GM12874 (cell line): ENCODE measurements at regions not wholly inside any gene's neighbourhood (a gene's known extent, or its start where the extent isn't known, plus 50 kb on each side); places are given as distances from the start of the nearest gene placed in this dataset.

Experiments
- TF ChIP-seq, protein P1 (sequence below): IDR thresholded peaks from 2 replicates; pipeline ENCODE4 v1.5.1; 2011; ENCODE audit warnings: low read depth, mild to moderate bottlenecking, control low read depth, low read length, moderate library complexity; ENCODE audit not compliant: insufficient read depth

DNA sequence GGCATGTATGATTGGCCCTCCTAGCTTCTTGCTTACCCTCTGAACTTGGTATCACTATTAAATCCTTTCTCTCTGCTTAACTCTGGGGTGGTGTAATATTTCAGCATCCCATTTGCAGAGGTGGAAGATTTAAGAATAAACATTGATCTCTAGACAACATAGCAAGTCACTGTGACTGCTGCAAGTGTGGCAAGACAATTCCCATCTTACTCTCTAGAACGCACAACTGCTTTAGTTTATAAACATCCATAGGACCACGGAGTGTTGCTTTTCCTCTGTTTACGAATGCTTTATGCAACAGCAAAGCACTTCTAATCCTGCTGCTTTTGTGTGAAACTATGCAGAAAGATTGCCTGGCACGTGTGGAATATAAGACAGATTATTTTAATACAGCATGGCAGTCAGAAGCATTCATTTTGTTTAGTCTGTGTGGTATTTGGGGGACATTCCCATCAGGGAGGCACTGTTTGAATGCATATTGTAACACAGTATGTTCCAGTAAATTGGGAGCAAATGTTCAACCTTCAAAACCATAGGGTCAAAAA, 338.9 kb upstream of the TMCO5A start:
- TF ChIP-seq, protein P1, sequence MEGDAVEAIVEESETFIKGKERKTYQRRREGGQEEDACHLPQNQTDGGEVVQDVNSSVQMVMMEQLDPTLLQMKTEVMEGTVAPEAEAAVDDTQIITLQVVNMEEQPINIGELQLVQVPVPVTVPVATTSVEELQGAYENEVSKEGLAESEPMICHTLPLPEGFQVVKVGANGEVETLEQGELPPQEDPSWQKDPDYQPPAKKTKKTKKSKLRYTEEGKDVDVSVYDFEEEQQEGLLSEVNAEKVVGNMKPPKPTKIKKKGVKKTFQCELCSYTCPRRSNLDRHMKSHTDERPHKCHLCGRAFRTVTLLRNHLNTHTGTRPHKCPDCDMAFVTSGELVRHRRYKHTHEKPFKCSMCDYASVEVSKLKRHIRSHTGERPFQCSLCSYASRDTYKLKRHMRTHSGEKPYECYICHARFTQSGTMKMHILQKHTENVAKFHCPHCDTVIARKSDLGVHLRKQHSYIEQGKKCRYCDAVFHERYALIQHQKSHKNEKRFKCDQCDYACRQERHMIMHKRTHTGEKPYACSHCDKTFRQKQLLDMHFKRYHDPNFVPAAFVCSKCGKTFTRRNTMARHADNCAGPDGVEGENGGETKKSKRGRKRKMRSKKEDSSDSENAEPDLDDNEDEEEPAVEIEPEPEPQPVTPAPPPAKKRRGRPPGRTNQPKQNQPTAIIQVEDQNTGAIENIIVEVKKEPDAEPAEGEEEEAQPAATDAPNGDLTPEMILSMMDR: no peak

DNA sequence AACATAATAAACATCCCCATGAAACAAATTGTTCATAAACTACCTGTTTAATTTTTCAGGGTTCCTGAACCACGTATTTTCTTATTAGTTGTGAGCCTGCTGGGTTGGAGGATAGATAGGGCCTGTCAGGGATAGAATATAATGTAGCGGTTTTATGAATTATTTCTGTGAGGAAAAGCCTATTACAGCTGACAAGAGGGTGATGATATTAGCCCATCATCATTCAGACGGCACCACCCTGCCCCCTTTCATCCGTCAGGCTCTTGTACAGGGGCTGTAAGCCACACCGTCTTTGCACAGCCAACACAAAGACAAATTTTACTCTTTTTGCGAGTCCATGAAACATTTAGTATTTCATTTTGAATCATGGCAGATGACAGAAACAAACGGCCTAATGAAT, 335.3 kb upstream of the TMCO5A start:
- TF ChIP-seq, protein P1: no peak

DNA sequence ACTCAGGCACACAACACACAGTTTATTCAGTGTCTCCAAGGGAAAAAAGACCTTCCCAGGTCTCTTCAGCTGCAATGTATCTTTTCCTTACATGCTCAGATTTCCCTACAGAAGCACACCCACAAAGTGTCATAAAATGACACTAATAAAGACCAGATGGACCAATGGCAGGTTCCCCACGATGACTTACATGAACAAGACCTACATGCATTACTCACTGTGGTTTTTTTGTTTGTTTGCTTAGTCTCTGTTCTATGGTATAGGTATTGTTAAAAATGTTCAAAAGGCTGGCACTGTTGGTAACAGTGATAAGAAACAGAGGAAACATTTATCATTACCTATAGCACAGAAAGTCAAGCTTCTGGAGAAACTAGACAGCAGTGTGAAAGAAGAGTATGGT, 318.2 kb upstream of the TMCO5A start:
- TF ChIP-seq, protein P1: no peak

DNA sequence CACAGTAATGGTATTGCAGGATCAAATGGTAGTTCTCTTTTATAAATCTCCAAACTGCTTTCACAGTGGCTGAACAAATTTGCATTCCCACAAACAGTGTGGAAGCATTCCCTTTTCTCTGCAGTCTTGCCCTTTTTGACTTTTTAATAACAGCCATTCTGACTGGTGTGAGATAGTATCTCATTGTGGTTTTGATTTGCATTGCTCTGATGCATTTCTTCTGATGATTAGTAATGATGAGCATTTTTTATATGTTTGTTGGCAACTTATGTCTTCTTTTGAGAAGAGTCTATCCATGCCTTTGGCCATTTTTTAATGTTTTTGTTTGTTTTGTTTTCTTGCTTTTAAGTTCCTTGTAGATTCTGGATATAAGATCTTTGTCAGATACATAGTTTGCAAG, 316.1 kb upstream of the TMCO5A start:
- TF ChIP-seq, protein P1: no peak

DNA sequence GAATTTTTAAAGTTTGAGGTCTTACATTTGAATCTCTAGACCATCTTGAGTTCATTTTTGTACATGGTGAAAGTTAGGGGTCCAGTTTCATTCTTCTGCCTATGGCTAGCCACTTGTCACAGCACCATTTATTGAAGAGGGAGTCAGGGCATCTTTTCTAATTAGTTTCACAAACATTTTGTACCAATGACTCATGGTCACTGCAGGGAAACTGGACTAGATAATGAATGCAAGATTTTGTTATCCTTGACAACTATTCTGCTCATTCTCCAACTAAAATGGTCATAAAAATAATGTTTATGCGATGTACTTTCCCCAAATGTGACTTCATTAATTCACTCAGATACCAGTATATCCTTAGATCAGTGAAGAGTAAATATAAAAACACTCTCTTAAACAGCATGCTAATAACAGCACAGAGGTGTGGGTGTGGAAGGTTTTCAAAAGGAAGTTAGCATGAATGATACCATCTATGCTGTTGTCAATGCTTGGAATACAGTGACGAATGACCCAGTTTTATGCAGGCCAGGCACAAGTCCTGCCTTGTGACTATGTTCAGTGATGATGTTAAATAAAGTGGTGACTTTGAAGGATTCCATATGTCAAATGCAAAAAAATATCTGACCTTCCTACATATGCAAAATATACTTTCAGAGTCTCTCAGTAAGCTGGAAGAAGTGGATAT, 314.9 kb upstream of the TMCO5A start:
- TF ChIP-seq, protein P1: no peak

DNA sequence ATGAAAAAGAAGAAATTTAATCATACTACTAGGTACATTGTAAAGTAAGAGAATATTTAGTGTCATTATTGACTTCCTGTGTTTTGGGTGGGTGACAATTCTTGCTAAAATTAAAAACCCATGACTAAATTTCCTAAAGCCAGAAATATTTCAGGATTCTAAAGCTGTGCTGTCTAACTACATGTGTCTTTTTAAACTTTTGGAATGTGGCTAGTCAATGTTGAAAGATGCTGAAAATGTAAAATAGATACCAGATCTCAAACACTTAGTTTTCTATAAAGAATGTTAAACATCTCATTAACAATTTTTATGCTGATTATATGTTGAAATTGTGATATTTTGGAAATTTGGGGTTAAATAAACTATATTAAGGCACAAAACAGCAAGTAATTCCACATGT, 308.9 kb upstream of the TMCO5A start:
- TF ChIP-seq, protein P1: no peak

DNA sequence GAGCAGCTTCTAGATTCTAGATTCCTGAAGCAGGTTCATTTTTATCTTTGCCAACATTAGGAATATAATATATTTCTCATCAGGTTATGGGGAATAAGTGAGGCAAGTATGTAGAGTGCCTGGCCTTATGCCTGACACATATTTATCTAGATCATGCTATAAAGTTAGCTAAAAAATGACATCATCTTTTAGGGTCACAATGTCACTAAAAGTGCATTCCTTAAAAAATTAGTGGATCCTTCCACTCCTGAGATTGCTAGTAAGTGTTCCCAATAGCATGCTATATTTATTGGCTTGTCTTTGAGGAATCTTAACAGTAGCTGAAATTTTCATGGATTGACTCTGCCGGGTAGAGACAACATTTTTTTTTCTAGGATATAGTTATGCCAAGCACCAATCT, 305.9 kb upstream of the TMCO5A start:
- TF ChIP-seq, protein P1: no peak

DNA sequence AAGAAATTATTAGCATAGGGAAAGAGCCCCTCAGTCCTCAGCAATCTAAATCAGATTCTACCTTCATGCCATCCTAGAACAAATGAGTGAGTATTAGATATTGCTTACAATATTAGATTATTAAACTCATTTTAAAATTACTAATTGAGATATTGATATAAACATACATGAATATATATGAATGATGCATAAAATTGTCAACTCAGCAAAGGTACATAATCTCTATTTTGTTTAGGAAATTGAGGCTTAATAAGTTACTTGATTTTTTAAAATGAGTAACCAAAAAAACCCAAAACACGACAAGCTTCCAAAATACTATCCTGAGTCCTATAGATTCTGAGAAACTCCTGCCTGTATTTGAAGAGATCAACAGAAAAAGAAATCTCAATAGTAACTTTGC, 297.7 kb upstream of the TMCO5A start:
- TF ChIP-seq, protein P1: no peak
